Activated T-cell treated with anti-CD3 and anti-CD28 coated beads, Interleukin-2, amount 50 U/mL, for 72 hours (primary cell): ENCODE measurements at regions not wholly inside any gene's neighbourhood (a gene's known extent, or its start where the extent isn't known, plus 50 kb on each side); places are given as distances from the start of the nearest gene placed in this dataset.
A peak's percentile ranks its signal among the peaks of the same experiment; 100 is the strongest.

Source experiments
- ATAC-seq, 2 donors: fragments of 150-1000 bp; cut with Tn5 transposase; replicated peaks in 1 of 2; 2 replicates each; pipeline ENCODE4 v1.10.0; 2021; ENCODE audit warnings: moderate library complexity in 2 of 2, mild to moderate bottlenecking in 1 of 2
- DNase-seq, 2 donors: peaks; one replicate each; pipeline ENCODE4 v3.0.0; 2021 to 2022; ENCODE audit warnings: mixed read lengths in 1 of 2
- H3K27ac Mint-ChIP-seq: one replicate; pipeline ENCODE4 v1.8.0; 2022; ENCODE audit warnings: mild to moderate bottlenecking, moderate library complexity, mixed read lengths
- H3K27me3 Mint-ChIP-seq: one replicate; pipeline ENCODE4 v1.8.0; 2022; ENCODE audit warnings: low read depth, mixed read lengths
- H3K36me3 Mint-ChIP-seq, 2 donors: one replicate each; pipeline ENCODE4 v1.8.0; 2022; ENCODE audit warnings: mixed read lengths in 2 of 2, mild to moderate bottlenecking in 1 of 2; ENCODE audit not compliant: insufficient read depth in 2 of 2
- H3K4me1 Mint-ChIP-seq: one replicate; pipeline ENCODE4 v1.8.0; 2022; ENCODE audit warnings: low read depth, mixed read lengths
- H3K4me3 Mint-ChIP-seq, 2 donors: one replicate each; pipeline ENCODE4 v1.8.0; 2022; ENCODE audit warnings: mild to moderate bottlenecking in 2 of 2, mixed read lengths in 2 of 2, moderate library complexity in 2 of 2
- H3K9me3 Mint-ChIP-seq, 2 donors: one replicate each; pipeline ENCODE4 v1.8.0; 2022; ENCODE audit warnings: mixed read lengths in 2 of 2

DNA sequence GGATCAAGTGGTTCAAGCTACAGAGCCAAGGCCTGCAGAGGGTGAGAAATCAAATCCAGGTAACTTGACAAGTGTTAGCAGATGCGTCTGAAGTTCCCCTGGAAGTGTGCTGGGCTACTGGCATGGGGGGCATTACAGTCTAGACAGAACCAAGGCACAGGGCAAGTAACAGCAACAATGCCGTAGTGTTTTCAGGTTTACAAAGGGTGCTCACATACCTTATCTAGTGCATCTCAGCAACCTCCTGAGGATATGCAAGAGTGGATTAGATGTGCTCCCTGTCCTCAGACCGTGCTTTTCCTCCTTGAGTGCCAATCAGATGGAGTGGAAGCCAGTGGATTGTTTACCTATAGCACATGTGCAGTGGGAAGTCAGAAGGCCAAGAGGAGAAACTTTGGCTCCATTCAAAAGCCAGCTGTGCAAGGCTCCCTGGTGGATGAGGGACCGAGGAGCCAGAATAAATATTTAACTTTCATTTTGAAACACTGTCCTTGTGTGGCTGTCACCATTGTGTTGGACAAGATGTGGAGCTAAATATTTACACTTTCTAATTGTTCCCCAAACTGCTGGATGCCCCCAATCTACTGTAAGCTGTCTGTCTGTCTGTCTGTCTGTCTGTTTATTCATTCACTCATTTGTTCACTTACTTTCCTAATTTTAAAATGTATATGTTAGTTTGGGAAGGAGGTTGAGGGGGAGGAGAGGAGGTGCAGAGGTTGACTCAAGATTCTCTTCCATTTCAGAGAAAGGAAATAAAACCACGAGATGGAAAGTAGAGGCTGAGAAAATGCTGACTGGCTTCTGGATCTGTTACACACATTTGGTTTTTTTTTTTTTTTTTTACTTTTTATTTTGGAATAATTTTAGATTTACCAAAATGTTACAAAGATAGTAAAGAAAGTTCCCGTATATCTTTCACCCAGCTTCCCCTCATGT is 184.0 kb upstream of the PARP11 start:
- Mint-ChIP-seq H3K36me3 (no peaks in the 10 kb centered on the region), H3K9me3 (no peaks in the 10 kb centered on the region), H3K4me3 (peak overlapping the region; percentile 46 to 74), H3K4me1 (peaks cover 31% of the 10 kb centered on the region), H3K27ac (peak overlapping the region; percentile 63), H3K27me3 (no peaks in the 10 kb centered on the region)
- peak; percentile 24 to 67 for ATAC-seq
- DNase-seq: no peak

GRCh38 chr12:4054630-4055029 is 181.4 kb upstream of the PARP11 start:
- Mint-ChIP-seq H3K27me3 (peaks cover 6% of the 10 kb centered on the region), H3K36me3 (no peaks in the 10 kb centered on the region), H3K27ac (no peak overlapping the region)

DNA sequence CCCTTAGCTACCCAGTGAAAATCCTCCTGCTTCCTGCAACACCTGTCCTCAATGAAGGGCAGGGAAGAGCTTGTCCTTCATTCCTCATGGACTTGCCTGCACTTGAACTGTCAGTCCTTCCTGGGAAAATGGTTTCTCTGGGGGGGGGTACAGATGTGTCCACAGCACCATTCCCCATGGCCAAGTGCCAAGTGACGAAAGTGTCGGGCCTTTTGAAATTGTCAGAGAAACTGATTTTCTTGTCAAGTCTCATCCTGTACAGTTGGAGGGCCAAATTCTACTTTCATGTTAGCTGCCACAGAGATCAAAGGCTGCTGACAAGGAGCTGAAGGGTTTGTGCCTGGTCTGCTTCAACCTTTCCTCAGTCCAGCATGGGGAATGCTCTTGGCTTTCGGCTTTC is 179.5 kb upstream of the PARP11 start:
- ATAC-seq (no peak), DNase-seq (no peak)
- H3K4me3 Mint-ChIP-seq: no peak overlapping the region

More at GRCh38 chr12:4054630-4055029, 181.4 kb upstream of the PARP11 start:
- H3K4me3 Mint-ChIP-seq: no peak overlapping the region
- ATAC-seq: no peak
- no peak for DNase-seq
- no peaks in the 10 kb centered on the region for H3K9me3 Mint-ChIP-seq
- peaks cover 41% of the 10 kb centered on the region for H3K4me1 Mint-ChIP-seq

DNA sequence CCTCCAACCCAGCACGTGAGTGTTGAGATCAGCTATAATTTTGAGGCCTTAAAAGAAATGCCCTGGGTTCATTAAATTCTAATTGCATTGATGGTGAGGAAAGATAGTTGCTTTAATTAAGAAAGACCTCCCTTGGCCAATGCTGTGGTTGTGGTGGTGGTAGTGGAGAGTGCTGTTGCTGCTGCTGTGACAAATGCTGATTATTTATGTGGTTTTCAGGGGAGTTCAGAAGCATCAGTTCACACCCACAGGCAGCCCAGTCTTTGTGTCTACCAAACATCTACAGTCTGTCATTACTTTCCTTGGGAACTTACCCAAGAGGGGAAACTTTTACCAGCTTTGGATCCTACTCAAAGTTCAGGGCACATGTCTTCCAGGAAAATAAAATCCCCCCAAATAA is 178.4 kb upstream of the PARP11 start:
- Mint-ChIP-seq H3K4me3 (no peak overlapping the region), H3K27me3 (peaks cover 6% of the 10 kb centered on the region), H3K36me3 (no peaks in the 10 kb centered on the region), H3K4me1 (peaks cover 19% of the 10 kb centered on the region), H3K27ac (no peak overlapping the region), H3K9me3 (no peaks in the 10 kb centered on the region)
- ATAC-seq: no peak
- no peak for DNase-seq

More for the DNA sequence above, 179.5 kb upstream of the PARP11 start:
- peaks cover 30% of the 10 kb centered on the region for H3K4me1 Mint-ChIP-seq
- H3K27ac Mint-ChIP-seq: no peak overlapping the region
- H3K36me3 Mint-ChIP-seq: no peaks in the 10 kb centered on the region
- H3K27me3 Mint-ChIP-seq: peaks cover 6% of the 10 kb centered on the region
- H3K9me3 Mint-ChIP-seq: no peaks in the 10 kb centered on the region

DNA sequence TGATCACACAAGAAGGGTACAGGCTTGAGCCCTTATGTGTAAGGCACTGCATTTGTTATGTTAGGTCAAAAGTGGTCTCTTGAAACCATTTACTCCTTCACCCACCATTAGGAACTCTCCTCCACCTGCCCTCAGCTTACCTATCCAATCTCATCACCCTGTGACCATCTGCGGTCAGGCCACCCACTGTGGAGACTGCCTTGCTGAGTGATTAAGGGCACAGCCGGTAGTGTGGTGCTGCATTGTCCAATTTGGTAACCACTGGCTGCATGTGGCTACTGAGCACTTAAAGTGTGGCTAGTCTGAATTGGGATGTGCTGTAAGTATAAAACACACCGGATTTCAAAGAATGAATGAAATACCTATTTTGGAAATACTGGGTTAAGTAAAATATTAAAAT is 177.1 kb upstream of the PARP11 start:
- Mint-ChIP-seq H3K27ac (no peak overlapping the region), H3K27me3 (peaks cover 6% of the 10 kb centered on the region), H3K4me3 (no peak overlapping the region), H3K36me3 (no peaks in the 10 kb centered on the region), H3K4me1 (peaks cover 12% of the 10 kb centered on the region), H3K9me3 (no peaks in the 10 kb centered on the region)
- no peak for DNase-seq
- ATAC-seq: no peak

DNA sequence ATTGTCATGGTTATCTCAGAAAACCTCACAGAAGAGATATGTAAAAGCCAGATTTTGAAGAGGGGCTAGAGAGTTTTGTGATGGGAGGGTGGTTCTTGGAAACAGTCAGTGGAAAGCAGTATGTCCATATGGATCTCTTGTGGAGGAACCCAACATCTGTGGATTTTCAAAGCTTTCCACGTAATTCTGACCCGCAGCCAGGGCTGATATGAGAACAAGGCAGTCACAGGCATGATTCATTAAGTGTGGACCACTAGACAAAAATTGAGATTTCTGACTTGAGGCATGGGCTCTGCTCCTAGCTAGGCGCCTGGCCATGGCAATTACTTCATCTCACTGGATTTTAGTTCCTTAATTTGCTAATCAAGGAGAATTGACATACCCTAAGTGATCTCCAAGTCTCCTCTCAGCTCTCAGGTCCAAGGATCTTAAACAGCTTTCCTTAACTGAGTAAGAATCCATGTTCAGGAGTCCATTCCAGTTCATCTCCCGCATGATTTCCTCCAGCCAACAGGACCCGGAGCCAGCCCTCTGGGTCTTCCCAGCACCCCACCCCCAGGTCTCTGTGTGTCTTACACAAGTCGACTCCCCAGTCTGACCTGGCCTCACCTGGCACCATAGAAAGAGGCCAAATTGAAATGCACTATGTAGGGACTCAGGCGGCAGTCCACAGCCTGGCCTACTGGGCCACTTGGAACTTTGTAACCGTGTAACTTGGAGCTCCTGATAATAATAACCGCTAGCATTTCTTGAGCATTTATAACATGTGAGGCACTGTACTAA is 176.3 kb upstream of the PARP11 start:
- Mint-ChIP-seq H3K36me3 (no peaks in the 10 kb centered on the region), H3K4me3 (no peak overlapping the region), H3K27me3 (peaks cover 6% of the 10 kb centered on the region), H3K27ac (no peak overlapping the region), H3K4me1 (peaks cover 10% of the 10 kb centered on the region), H3K9me3 (no peaks in the 10 kb centered on the region)
- DNase-seq (no peak), ATAC-seq (no peak)

DNA sequence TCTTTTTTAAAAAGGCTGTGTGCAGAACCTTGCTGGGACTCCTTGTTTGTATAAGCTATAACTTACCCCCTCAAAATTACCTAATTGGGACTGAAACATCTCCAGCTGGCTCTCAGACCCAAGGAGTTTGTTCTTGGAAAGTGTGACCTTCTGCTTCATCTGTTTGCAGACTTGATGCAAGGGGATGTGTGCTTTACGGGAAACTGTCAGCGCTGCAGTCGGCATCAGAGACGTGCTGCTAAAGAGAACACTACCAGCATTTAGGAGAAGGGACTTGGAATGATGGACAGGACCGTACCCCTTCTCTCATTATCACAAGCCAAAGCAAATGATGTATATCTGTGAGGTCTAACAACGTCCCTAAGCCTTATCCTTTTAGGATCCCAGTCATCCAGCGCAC is 174.2 kb upstream of the PARP11 start:
- H3K4me1 Mint-ChIP-seq: peaks cover 10% of the 10 kb centered on the region
- no peak overlapping the region for H3K27ac Mint-ChIP-seq
- ATAC-seq (no peak), DNase-seq (no peak)
- H3K27me3 Mint-ChIP-seq: peaks cover 6% of the 10 kb centered on the region
- H3K36me3 Mint-ChIP-seq: no peaks in the 10 kb centered on the region
- no peak overlapping the region for H3K4me3 Mint-ChIP-seq
- no peaks in the 10 kb centered on the region for H3K9me3 Mint-ChIP-seq

DNA sequence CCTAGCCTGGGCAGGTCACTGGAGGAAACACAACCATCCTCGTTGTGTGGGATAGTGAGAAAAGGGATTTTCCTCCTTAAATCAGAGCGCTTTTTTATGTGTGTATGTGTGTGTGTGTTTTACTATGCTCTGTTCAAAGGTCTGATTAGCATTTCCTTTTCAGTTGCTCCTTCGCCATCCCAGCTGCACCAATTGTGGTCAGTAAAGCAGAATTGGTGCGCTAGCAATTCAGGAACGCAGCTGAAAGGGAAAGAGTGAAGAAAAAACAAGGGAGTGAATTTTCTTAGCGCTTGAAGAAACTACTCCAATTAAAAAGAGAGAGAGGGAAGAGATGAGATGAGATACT is 173.3 kb upstream of the PARP11 start:
- Mint-ChIP-seq H3K9me3 (no peaks in the 10 kb centered on the region), H3K4me3 (no peak overlapping the region), H3K27ac (no peak overlapping the region), H3K36me3 (no peaks in the 10 kb centered on the region), H3K27me3 (peaks cover 5% of the 10 kb centered on the region), H3K4me1 (peaks cover 6% of the 10 kb centered on the region)
- no peak for ATAC-seq
- no peak for DNase-seq

DNA sequence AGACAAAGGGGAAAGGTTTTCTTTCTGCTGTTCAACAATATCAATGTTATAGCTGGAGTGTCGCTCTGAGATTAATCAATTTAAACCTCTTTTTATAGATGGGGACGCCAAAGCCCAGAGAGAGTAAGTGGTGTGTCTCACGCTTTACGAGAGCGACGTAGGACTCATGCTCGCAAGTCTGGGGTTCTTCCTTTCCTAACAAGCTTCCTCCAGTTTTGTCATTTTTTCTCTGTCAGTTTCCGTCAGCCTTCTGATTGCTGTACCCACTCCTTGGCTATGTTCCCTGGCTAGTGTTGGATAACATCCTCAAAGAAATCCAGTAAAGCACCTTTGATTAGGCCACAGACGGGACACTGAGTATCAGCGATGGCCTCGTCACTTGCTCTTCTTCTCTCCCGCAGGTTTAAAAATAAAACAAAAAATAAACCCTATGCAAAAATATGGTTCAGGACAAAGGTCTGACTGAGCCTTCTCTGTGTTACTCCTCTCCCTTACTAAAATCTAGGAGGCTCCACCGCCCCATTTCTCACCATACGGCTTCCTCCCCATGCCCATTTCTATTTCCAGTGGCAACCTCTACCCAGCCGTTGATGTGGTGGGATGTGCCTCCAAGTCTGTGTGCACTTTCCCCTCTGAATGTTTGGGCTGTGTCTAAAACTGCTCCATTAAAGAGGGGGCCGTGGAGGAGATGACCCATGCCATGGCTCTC is 172.7 kb upstream of the PARP11 start:
- no peak overlapping the region for H3K4me3 Mint-ChIP-seq
- H3K4me1 Mint-ChIP-seq: peaks cover under 1% of the 10 kb centered on the region
- ATAC-seq: no peak
- no peaks in the 10 kb centered on the region for H3K27me3 Mint-ChIP-seq
- no peak for DNase-seq
- H3K36me3 Mint-ChIP-seq: no peaks in the 10 kb centered on the region
- H3K9me3 Mint-ChIP-seq: no peaks in the 10 kb centered on the region
- H3K27ac Mint-ChIP-seq: no peak overlapping the region

DNA sequence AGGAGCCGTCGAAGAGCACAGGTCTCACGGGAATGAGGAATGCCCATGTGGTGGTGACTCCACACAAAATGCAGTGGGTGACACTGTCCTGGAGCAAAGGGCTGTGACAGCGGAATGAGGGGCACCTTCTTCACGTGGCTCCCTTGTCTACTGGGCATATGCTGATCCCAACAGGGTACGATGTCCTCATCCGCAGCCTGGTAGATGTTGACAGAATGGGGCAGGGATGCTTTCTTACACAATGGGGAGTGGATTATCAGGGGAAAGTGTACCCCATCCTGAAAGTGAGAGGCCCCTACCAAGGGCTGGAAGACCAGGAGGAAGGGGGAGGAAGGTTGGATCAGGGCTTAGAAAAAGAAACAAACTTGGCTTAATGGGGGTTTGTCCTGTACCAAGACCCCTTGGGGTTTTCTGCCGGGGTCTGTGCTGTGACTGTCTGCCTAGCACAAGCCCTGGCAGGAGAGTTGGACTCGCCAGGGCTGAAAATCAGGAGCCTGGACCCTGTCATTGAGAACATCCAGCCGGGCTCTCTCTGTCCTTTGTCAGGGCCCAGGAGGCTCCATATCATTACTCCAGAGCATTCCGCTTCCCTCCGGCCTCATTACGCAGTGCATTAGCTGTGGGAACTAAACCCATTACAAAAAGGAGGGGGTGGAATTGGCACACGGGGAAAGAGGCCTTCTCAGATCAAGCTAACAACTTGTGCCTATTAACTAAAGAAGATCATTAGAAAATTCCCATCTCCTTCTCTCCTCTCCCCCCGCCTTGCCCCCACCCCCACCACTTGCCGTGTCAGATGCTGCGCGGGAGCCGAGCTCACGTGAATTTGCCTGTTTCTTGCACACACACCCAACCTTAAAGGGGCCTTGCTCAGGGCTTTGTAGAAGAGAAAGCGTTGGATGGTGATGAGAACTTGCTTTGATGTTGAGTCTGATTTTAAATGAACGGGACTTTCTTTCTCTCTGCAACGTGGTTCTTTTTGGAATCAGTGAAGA is 171.8 kb upstream of the PARP11 start:
- ATAC-seq (no peak), DNase-seq (no peak)
- H3K27ac Mint-ChIP-seq: no peak overlapping the region
- no peaks in the 10 kb centered on the region for H3K36me3 Mint-ChIP-seq
- H3K4me3 Mint-ChIP-seq: no peak overlapping the region
- H3K9me3 Mint-ChIP-seq: no peaks in the 10 kb centered on the region
- no peaks in the 10 kb centered on the region for H3K4me1 Mint-ChIP-seq
- no peaks in the 10 kb centered on the region for H3K27me3 Mint-ChIP-seq

DNA sequence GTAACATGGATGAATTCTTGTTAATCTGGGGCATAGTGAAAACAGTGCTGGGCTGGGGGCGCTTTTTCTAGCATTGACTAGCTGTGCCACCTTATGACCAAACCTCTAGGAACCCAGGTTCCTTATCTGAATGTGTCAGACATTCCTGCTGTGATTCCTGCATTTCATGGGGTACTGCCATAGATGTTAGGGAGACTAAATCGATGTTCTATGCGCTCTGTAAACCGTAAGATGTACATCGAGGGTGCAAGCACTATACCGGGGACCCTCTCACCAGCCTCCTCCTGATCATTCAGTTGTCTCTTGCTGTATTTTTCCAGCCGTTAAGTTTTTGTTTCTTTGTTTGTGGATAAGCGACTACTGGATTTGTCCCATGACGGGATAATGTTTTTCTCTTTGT is 170.9 kb upstream of the PARP11 start:
- no peaks in the 10 kb centered on the region for H3K9me3 Mint-ChIP-seq
- no peak overlapping the region for H3K27ac Mint-ChIP-seq
- no peak for ATAC-seq
- H3K4me1 Mint-ChIP-seq: no peaks in the 10 kb centered on the region
- H3K27me3 Mint-ChIP-seq: no peaks in the 10 kb centered on the region
- no peak for DNase-seq
- no peaks in the 10 kb centered on the region for H3K36me3 Mint-ChIP-seq
- H3K4me3 Mint-ChIP-seq: no peak overlapping the region

DNA sequence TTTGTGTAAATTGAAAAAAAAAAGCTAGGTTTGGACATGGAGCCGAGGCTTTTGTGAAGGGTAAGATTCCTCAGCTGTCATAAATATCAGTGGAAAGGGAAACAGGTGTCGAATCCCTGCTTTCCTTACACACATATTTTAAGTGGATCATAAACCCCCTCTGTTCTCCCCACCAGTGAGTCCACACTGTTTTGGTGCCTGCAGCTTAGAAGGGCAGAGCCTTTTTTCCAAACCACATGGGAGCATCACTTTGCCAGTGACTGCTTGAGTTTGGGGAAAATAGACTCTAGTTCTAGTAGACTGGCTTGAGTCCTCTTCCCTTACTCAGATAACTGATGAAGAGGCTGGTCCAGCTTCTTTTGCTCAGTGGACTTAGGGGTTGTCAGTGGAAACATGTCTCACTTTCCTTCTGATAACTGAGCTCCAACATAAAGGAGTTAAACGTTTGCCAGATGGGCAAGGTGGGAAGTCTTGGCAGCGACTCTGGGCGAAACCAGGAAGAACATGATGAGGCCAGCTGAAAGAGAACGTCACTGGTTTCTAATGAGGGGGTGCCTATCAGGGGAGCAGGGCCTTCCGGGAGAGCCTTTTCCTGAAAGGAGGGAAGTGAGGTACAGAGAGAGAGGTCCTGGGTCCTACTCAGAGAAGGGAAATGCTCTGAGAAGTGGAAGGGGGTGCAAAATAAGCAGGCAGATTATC is 168.1 kb upstream of the PARP11 start:
- no peak overlapping the region for H3K4me3 Mint-ChIP-seq
- no peaks in the 10 kb centered on the region for H3K27me3 Mint-ChIP-seq
- H3K27ac Mint-ChIP-seq: no peak overlapping the region
- ATAC-seq (no peak), DNase-seq (no peak)
- H3K4me1 Mint-ChIP-seq: no peaks in the 10 kb centered on the region
- no peaks in the 10 kb centered on the region for H3K36me3 Mint-ChIP-seq
- H3K9me3 Mint-ChIP-seq: no peaks in the 10 kb centered on the region
